ENCODE measurements at regions not wholly inside any gene's neighbourhood (a gene's known extent, or its start where the extent isn't known, plus 50 kb on each side); places are given as distances from the start of the nearest gene placed in this dataset.

DNA sequence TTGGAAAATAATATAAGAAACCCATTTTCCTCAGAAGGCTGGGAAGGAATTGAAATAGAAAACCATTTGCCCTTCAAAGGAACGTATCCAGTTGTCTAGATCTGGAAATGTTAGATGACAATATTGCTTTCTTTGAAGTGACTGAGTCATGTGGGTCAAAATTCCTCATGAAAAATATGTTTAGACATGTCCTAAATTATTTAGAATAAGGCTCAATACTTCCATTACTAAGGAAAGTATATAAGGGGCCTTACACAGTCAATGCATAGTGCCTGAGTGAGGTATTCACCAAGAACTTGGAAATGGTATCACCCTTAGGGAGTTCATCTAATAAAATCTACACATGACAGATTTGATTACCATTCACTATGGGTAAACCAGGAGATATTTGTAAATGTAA, 619.8 kb upstream of the KCNMB2 start:
- no peak overlapping the region for H3K27ac ChIP-seq (ENCODE audit: low read depth in 1 of 2, low read length in 2 of 2)
- peaks cover 0 to 2% (median 0%) of the 10 kb centered on the region in 4 donors for H3K9me3 ChIP-seq (ENCODE audit: control insufficient read depth in 4 of 4, low read length in 3 of 4)
- no peaks in the 10 kb centered on the region for H3K4me1 ChIP-seq (ENCODE audit: control insufficient read depth in 4 of 4, insufficient read depth in 4 of 4, low read length in 3 of 4)
- no peaks in the 10 kb centered on the region for H3K36me3 ChIP-seq (ENCODE audit: control insufficient read depth in 4 of 4, insufficient read depth in 3 of 4, low read depth in 1 of 4, low read length in 3 of 4)
- H3K9ac ChIP-seq (ENCODE audit: low read depth in 1 of 2, low read length in 2 of 2), result no peak overlapping the region
- no peaks in the 10 kb centered on the region for H3K27me3 ChIP-seq (ENCODE audit: control insufficient read depth in 4 of 4, insufficient read depth in 4 of 4, low read length in 3 of 4)
- TF ChIP-seq HNF4A (conservative IDR thresholded peaks at IDR 0.05) (no peak), RXRA (IDR thresholded peaks at IDR 0.05) (no peak), GABPA (IDR thresholded peaks at IDR 0.05 in 1 of 2, conservative IDR thresholded peaks at IDR 0.05 in 1 of 2) (no peak), JUND (IDR thresholded peaks at IDR 0.05) (no peak), RAD21 (IDR thresholded peaks at IDR 0.05) (no peak), TAF1 (conservative IDR thresholded peaks at IDR 0.05) (no peak)
- TF ChIP-seq, protein P1, sequence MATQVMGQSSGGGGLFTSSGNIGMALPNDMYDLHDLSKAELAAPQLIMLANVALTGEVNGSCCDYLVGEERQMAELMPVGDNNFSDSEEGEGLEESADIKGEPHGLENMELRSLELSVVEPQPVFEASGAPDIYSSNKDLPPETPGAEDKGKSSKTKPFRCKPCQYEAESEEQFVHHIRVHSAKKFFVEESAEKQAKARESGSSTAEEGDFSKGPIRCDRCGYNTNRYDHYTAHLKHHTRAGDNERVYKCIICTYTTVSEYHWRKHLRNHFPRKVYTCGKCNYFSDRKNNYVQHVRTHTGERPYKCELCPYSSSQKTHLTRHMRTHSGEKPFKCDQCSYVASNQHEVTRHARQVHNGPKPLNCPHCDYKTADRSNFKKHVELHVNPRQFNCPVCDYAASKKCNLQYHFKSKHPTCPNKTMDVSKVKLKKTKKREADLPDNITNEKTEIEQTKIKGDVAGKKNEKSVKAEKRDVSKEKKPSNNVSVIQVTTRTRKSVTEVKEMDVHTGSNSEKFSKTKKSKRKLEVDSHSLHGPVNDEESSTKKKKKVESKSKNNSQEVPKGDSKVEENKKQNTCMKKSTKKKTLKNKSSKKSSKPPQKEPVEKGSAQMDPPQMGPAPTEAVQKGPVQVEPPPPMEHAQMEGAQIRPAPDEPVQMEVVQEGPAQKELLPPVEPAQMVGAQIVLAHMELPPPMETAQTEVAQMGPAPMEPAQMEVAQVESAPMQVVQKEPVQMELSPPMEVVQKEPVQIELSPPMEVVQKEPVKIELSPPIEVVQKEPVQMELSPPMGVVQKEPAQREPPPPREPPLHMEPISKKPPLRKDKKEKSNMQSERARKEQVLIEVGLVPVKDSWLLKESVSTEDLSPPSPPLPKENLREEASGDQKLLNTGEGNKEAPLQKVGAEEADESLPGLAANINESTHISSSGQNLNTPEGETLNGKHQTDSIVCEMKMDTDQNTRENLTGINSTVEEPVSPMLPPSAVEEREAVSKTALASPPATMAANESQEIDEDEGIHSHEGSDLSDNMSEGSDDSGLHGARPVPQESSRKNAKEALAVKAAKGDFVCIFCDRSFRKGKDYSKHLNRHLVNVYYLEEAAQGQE (IDR thresholded peaks at IDR 0.05), result no peak
- TF ChIP-seq, protein P2, sequence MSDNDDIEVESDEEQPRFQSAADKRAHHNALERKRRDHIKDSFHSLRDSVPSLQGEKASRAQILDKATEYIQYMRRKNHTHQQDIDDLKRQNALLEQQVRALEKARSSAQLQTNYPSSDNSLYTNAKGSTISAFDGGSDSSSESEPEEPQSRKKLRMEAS (IDR thresholded peaks at IDR 0.05), result no peak
- DNase-seq (ENCODE audit: low spot score), result no peak
- no peak overlapping the region for H3K4me3 ChIP-seq (ENCODE audit: low read depth in 1 of 3, low read length in 3 of 3)
- WGBS, result 93% methylated on average over 1 of the region's 1 CpG

DNA sequence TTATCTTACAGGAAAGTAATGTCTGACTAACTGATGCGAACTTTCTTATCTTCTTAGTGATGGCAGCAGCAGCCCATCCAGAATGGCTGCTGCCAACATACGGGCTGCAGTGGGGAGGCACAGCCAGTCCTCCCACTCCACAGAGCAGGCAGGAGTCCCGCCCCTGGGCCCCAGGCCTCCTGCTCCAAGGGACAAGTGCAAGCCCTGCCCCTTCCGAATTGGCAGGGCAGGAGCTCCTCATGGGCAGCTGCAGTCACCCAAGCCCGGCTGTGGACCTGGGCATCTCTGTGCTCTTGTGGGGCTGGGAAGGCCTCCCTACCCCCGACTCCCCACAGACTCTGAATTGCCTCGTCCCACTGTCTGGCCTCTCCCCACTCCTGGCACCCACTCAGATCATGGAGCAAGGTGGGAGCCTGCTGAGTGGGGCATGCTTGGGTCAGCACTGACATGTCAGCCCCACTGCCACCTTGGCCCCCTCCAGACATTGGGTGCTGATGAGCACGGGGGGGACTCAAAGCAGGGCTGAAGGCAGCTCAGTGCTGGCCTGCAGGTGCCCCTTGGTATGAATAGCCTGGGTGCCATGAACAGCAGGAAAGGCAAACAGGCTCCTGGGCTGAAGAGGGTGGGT, 618.9 kb upstream of the KCNMB2 start:
- H3K27me3 ChIP-seq (ENCODE audit: control insufficient read depth in 4 of 4, insufficient read depth in 4 of 4, low read length in 3 of 4), result no peaks in the 10 kb centered on the region
- H3K4me3 ChIP-seq (ENCODE audit: low read depth in 1 of 3, low read length in 3 of 3), result no peak overlapping the region
- no peaks in the 10 kb centered on the region for H3K36me3 ChIP-seq (ENCODE audit: control insufficient read depth in 4 of 4, insufficient read depth in 3 of 4, low read depth in 1 of 4, low read length in 3 of 4)
- no peak overlapping the region for H3K9ac ChIP-seq (ENCODE audit: low read depth in 1 of 2, low read length in 2 of 2)
- TF ChIP-seq, protein P3, sequence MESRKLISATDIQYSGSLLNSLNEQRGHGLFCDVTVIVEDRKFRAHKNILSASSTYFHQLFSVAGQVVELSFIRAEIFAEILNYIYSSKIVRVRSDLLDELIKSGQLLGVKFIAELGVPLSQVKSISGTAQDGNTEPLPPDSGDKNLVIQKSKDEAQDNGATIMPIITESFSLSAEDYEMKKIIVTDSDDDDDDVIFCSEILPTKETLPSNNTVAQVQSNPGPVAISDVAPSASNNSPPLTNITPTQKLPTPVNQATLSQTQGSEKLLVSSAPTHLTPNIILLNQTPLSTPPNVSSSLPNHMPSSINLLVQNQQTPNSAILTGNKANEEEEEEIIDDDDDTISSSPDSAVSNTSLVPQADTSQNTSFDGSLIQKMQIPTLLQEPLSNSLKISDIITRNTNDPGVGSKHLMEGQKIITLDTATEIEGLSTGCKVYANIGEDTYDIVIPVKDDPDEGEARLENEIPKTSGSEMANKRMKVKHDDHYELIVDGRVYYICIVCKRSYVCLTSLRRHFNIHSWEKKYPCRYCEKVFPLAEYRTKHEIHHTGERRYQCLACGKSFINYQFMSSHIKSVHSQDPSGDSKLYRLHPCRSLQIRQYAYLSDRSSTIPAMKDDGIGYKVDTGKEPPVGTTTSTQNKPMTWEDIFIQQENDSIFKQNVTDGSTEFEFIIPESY (IDR thresholded peaks at IDR 0.05), result no peak
- TF ChIP-seq YY1 (IDR thresholded peaks at IDR 0.05) (no peak), RXRA (IDR thresholded peaks at IDR 0.05) (no peak), HNF4G (IDR thresholded peaks at IDR 0.05) (no peak), TAF1 (conservative IDR thresholded peaks at IDR 0.05) (no peak), NR2F2 (IDR thresholded peaks at IDR 0.05) (no peak), HNF4A (conservative IDR thresholded peaks at IDR 0.05) (no peak), JUND (IDR thresholded peaks at IDR 0.05) (no peak)
- TF ChIP-seq, protein P4, sequence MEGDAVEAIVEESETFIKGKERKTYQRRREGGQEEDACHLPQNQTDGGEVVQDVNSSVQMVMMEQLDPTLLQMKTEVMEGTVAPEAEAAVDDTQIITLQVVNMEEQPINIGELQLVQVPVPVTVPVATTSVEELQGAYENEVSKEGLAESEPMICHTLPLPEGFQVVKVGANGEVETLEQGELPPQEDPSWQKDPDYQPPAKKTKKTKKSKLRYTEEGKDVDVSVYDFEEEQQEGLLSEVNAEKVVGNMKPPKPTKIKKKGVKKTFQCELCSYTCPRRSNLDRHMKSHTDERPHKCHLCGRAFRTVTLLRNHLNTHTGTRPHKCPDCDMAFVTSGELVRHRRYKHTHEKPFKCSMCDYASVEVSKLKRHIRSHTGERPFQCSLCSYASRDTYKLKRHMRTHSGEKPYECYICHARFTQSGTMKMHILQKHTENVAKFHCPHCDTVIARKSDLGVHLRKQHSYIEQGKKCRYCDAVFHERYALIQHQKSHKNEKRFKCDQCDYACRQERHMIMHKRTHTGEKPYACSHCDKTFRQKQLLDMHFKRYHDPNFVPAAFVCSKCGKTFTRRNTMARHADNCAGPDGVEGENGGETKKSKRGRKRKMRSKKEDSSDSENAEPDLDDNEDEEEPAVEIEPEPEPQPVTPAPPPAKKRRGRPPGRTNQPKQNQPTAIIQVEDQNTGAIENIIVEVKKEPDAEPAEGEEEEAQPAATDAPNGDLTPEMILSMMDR (IDR thresholded peaks at IDR 0.05; ENCODE audit: low read depth, low read length, missing input control), result no peak
- TF ChIP-seq, protein P5, sequence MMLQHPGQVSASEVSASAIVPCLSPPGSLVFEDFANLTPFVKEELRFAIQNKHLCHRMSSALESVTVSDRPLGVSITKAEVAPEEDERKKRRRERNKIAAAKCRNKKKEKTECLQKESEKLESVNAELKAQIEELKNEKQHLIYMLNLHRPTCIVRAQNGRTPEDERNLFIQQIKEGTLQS (IDR thresholded peaks at IDR 0.05), result no peak
- WGBS, result 94% methylated on average over 8 of the region's 8 CpGs
- H3K4me1 ChIP-seq (ENCODE audit: control insufficient read depth in 4 of 4, insufficient read depth in 4 of 4, low read length in 3 of 4), result no peaks in the 10 kb centered on the region
- no peak for DNase-seq (ENCODE audit: low spot score)
- H3K27ac ChIP-seq (ENCODE audit: low read depth in 1 of 2, low read length in 2 of 2), result no peak overlapping the region
- peaks cover 0 to 2% (median 0%) of the 10 kb centered on the region in 4 donors for H3K9me3 ChIP-seq (ENCODE audit: control insufficient read depth in 4 of 4, low read length in 3 of 4)
